ENCODE measurements at regions not wholly inside any gene's neighbourhood (a gene's known extent, or its start where the extent isn't known, plus 50 kb on each side); places are given as distances from the start of the nearest gene placed in this dataset.
"Not testable (repeated sequence)": the region's sequence is repeated elsewhere in the genome, so short reads cannot be mapped to it uniquely, and the experiment has no call there.

GRCh38 chr1:58936973-58937372 is 153.1 kb upstream of the JUN start:
- no peak for DNase-seq

GRCh38 chr1:58939146-58939545 is 155.3 kb upstream of the JUN start:
- DNase-seq = no peak

- no peak for DNase-seq
Measured at GRCh38 chr1:58939666-58940370, 156.0 kb upstream of the JUN start.

GRCh38 chr1:58941471-58942289 is 157.8 kb upstream of the JUN start:
- no peak for DNase-seq

GRCh38 chr1:58942759-58943191 is 158.9 kb upstream of the JUN start:
- DNase-seq = no peak

GRCh38 chr1:58943776-58944175 is 159.9 kb upstream of the JUN start:
- DNase-seq = no peak

- DNase-seq = no peak
Measured at GRCh38 chr1:58944439-58944838, 160.6 kb upstream of the JUN start.

- no peak for DNase-seq
Measured at GRCh38 chr1:58946390-58946789, 162.5 kb upstream of the JUN start.

- no peak for DNase-seq
Measured at GRCh38 chr1:58948671-58949070, 164.8 kb upstream of the JUN start.

- DNase-seq = no peak
Measured at GRCh38 chr1:58949551-58950220, 165.8 kb upstream of the JUN start.

- no peak for DNase-seq
Measured at GRCh38 chr1:58950897-58951296, 167.1 kb upstream of the JUN start.

GRCh38 chr1:58953951-58954350 is 170.1 kb upstream of the JUN start:
- not testable (repeated sequence) for DNase-seq

GRCh38 chr1:58963287-58963686 is 179.4 kb upstream of the JUN start:
- DNase-seq = not testable (repeated sequence)

- DNase-seq = no peak
Measured at GRCh38 chr1:58964428-58964827, 180.6 kb upstream of the JUN start.

GRCh38 chr1:58964880-58965279 is 181.0 kb upstream of the JUN start:
- DNase-seq = no peak

GRCh38 chr1:58966103-58966916 is 182.5 kb upstream of the JUN start:
- no peak for DNase-seq

- no peak for DNase-seq
Measured at GRCh38 chr1:58966917-58967740, 183.3 kb upstream of the JUN start.

GRCh38 chr1:58968360-58968952 is 184.6 kb upstream of the JUN start:
- DNase-seq = no peak

GRCh38 chr1:58969176-58969575 is 185.3 kb upstream of the JUN start:
- not testable (repeated sequence) for DNase-seq

GRCh38 chr1:58971629-58972140 is 187.8 kb upstream of the JUN start:
- DNase-seq = no peak

- DNase-seq = no peak
Measured at GRCh38 chr1:58975888-58976287, 192.0 kb upstream of the JUN start.
